Trophoblast cell (in vitro differentiated cells and primary cell): ENCODE measurements at regions not wholly inside any gene's neighbourhood (a gene's known extent, or its start where the extent isn't known, plus 50 kb on each side); places are given as distances from the start of the nearest gene placed in this dataset.
"Not testable (repeated sequence)": the region's sequence is repeated elsewhere in the genome, so short reads cannot be mapped to it uniquely, and the experiment has no call there.

ENCODE experiments used
- DNase-seq, 2 donors: peaks; one replicate each; pipeline ENCODE4 v3.0.0-alpha.2; 2016
- H2AFZ ChIP-seq: 2 replicates; pipeline ENCODE4 v1.6.1; 2013; ENCODE audit warnings: low read length, moderate library complexity, mild to moderate bottlenecking; ENCODE audit not compliant: insufficient read depth, poor library complexity
- H2AK5ac ChIP-seq: 2 replicates; pipeline ENCODE4 v1.6.1; 2013; ENCODE audit warnings: mild to moderate bottlenecking, low read length
- H2BK120ac ChIP-seq: 2 replicates; pipeline ENCODE4 v1.6.1; 2013; ENCODE audit warnings: low read length, mild to moderate bottlenecking, moderate library complexity; ENCODE audit not compliant: insufficient read depth, poor library complexity
- H2BK12ac ChIP-seq: 2 replicates; pipeline ENCODE4 v1.6.1; 2013; ENCODE audit warnings: mild to moderate bottlenecking, low read length, moderate library complexity
- H2BK5ac ChIP-seq: 2 replicates; pipeline ENCODE4 v1.6.1; 2013; ENCODE audit warnings: low read length, low read depth, moderate library complexity, mild to moderate bottlenecking; ENCODE audit not compliant: poor library complexity
- H3K14ac ChIP-seq: 2 replicates; pipeline ENCODE4 v1.6.1; 2013; ENCODE audit warnings: mild to moderate bottlenecking, low read length
- H3K18ac ChIP-seq: 2 replicates; pipeline ENCODE4 v1.6.1; 2013; ENCODE audit warnings: mild to moderate bottlenecking, low read length
- H3K23ac ChIP-seq: 2 replicates; pipeline ENCODE4 v1.6.1; 2013; ENCODE audit warnings: low read length
- H3K27ac ChIP-seq: 2 replicates; pipeline ENCODE4 v1.5.1; 2013; ENCODE audit warnings: low read depth, mild to moderate bottlenecking, inconsistent platforms, low read length, moderate library complexity
- H3K27me3 ChIP-seq: 2 replicates; pipeline ENCODE4 v1.6.1; 2013; ENCODE audit warnings: inconsistent platforms, mild to moderate bottlenecking, low read length, moderate library complexity; ENCODE audit not compliant: insufficient read depth
- H3K36me3 ChIP-seq, 2 experiments: 1 replicate in 1 of 2; 2 replicates in 1 of 2; pipeline ENCODE4 v1.6.1; 2013; ENCODE audit warnings: low read length in 2 of 2, mild to moderate bottlenecking in 2 of 2, moderate library complexity in 1 of 2; ENCODE audit not compliant: insufficient read depth in 2 of 2, control insufficient read depth in 1 of 2
- H3K4ac ChIP-seq: 2 replicates; pipeline ENCODE4 v1.6.1; 2013; ENCODE audit warnings: low read depth, mild to moderate bottlenecking, low read length, moderate library complexity
- H3K4me1 ChIP-seq, 2 experiments: 1 replicate in 1 of 2; 2 replicates in 1 of 2; pipeline ENCODE4 v1.6.1; 2013; ENCODE audit warnings: low read length in 2 of 2, mild to moderate bottlenecking in 2 of 2, moderate library complexity in 1 of 2; ENCODE audit not compliant: insufficient read depth in 2 of 2, control insufficient read depth in 1 of 2
- H3K4me2 ChIP-seq: 2 replicates; pipeline ENCODE4 v1.6.1; 2013; ENCODE audit warnings: inconsistent platforms, mild to moderate bottlenecking, low read length, moderate library complexity
- H3K4me3 ChIP-seq: 2 replicates; pipeline ENCODE4 v1.5.1; 2013; ENCODE audit warnings: mild to moderate bottlenecking, low read depth, low read length, inconsistent platforms
- H3K79me1 ChIP-seq: one replicate; pipeline ENCODE4 v1.6.1; 2013; ENCODE audit warnings: low read length
- H3K79me2 ChIP-seq: 2 replicates; pipeline ENCODE4 v1.6.1; 2013; ENCODE audit warnings: low read length, mild to moderate bottlenecking; ENCODE audit not compliant: control insufficient read depth, insufficient read depth, poor library complexity
- H3K9ac ChIP-seq: 2 replicates; pipeline ENCODE4 v1.6.1; 2013; ENCODE audit warnings: mild to moderate bottlenecking, low read length
- H3K9me3 ChIP-seq: 2 replicates; pipeline ENCODE4 v1.6.1; 2013; ENCODE audit warnings: low read depth, mild to moderate bottlenecking, control low read depth, inconsistent platforms, low read length; ENCODE audit not compliant: insufficient read depth
- H4K12ac ChIP-seq: 2 replicates; pipeline ENCODE4 v1.6.1; 2013; ENCODE audit warnings: low read depth, mild to moderate bottlenecking, low read length, moderate library complexity
- H4K8ac ChIP-seq: 2 replicates; pipeline ENCODE4 v1.6.1; 2013; ENCODE audit warnings: low read depth, mild to moderate bottlenecking, low read length, moderate library complexity
- H4K91ac ChIP-seq: one replicate; pipeline ENCODE4 v1.6.1; 2013; ENCODE audit warnings: low read depth, mild to moderate bottlenecking, low read length, moderate library complexity
- WGBS: extraction: QIAGEN DNeasy Blood & Tissue Kit; methylation state at CpG from one replicate; pipeline ENCODE4 v1.1.7; 2013; ENCODE audit warnings: missing lambda C conversion rate; ENCODE audit not compliant: insufficient read length, insufficient coverage; ENCODE audit errors: extremely low coverage; 5-methylcytosine and 5-hydroxymethylcytosine counted together

DNA sequence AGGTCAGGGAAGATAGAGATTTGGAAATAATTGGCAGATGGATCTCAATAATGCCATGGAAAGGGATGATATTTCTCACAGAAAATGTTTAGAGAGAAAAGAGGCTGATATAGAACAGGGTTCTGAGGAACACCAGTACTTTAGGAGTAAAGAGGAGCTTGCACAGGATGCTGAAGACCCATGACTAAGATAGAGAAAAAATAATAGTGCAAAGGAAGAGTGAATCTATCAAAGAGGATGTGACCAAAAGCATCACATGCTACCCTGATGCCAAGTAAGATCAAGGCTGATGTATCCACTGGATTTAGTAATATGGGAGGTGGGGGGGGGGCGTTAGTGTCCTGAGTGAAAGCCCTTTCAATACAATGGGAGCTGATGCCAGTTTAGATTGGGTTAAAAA, 80.1 kb upstream of the NOTCH2NLA start:
- DNase-seq, H3K79me1 ChIP-seq, H3K9ac ChIP-seq, H3K4me3 ChIP-seq, H3K36me3 ChIP-seq, H4K91ac ChIP-seq, H2AK5ac ChIP-seq, H2BK120ac ChIP-seq, H3K14ac ChIP-seq, H3K27ac ChIP-seq, H3K4me1 ChIP-seq, H3K4ac ChIP-seq, H2AFZ ChIP-seq, H3K27me3 ChIP-seq, H4K8ac ChIP-seq, H3K18ac ChIP-seq, H3K4me2 ChIP-seq, H4K12ac ChIP-seq, H2BK5ac ChIP-seq, H3K23ac ChIP-seq, H2BK12ac ChIP-seq, H3K9me3 ChIP-seq, H3K79me2 ChIP-seq: not testable (repeated sequence)
- no CpG with 5 or more reads among the region's 1 CpG for WGBS

DNA sequence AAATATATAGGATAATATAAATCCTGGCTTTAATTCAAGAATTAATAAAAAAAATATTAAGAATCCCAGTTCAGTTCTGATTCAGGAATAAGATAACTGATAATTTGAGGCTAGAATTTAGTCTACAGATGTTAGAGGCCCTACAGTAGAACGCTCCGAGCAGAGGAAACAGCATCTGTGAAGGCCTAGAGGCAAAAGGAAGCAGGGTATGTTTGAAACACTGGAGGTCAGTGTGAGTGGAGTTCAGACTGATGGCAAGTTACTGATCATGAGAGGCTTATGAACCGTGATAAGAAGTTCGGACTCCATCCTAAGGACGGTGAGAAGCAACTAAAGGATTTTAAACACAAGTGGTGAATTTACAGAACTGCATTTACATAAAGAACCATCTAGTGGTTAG, 79.3 kb upstream of the NOTCH2NLA start:
- not testable (repeated sequence) for H4K91ac ChIP-seq, H3K4me2 ChIP-seq, H2BK5ac ChIP-seq, H3K9ac ChIP-seq, H3K23ac ChIP-seq, H3K79me1 ChIP-seq, H3K27me3 ChIP-seq, H3K36me3 ChIP-seq, H2BK12ac ChIP-seq, H2AK5ac ChIP-seq, H4K8ac ChIP-seq, H3K4me1 ChIP-seq, H3K4ac ChIP-seq, DNase-seq, H3K79me2 ChIP-seq, H3K18ac ChIP-seq, H2BK120ac ChIP-seq, H3K9me3 ChIP-seq, H4K12ac ChIP-seq, H3K4me3 ChIP-seq, H3K14ac ChIP-seq, H2AFZ ChIP-seq, H3K27ac ChIP-seq
- WGBS: no CpG with 5 or more reads among the region's 5 CpGs

DNA sequence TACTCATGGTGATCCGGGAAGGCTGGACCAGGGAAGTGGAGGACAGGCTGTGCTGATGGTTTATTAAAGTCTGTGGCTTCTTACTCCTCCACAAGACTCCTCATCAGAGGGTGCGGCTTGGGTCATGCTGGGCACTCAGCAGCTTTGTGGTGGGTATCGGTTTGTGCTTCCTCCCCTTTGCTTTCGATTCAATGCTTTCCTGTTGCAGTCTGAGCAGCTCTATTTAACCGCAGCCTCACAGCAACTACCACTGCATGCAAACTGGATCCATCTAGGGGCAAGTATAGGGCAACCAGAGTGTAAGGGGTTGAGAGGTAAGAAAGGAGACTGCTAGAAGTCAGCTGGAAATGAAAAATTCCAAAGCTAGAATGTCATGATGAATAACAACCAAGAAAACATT, 78.8 kb upstream of the NOTCH2NLA start:
- not testable (repeated sequence) for H4K8ac ChIP-seq

DNA sequence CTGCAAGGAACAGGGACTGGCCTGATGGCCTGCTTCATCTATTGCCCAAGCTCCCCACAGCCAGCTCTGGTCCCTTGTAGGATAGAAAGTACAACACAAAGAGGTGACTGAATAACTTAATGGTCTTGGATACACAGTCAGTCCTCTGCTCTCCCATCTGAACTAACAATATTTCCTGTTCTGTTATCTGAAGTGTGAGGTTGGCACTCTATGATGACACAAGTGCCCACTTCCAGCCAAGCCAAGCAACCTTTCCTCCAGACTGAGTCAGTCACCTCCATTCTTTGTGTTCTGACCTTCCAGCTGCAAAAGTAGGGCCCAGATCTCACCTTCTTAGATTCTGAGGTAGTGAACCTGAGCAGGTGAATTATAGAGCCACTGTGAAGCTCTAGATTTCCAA, 77.8 kb upstream of the NOTCH2NLA start:
- DNase-seq, H3K4ac ChIP-seq, H4K8ac ChIP-seq, H2BK120ac ChIP-seq, H3K27ac ChIP-seq, H2BK12ac ChIP-seq, H3K9me3 ChIP-seq, H2BK5ac ChIP-seq, H3K9ac ChIP-seq, H3K4me3 ChIP-seq, H2AK5ac ChIP-seq, H3K27me3 ChIP-seq, H3K18ac ChIP-seq, H3K14ac ChIP-seq, H3K79me1 ChIP-seq, H3K36me3 ChIP-seq, H2AFZ ChIP-seq, H4K91ac ChIP-seq, H3K79me2 ChIP-seq, H3K23ac ChIP-seq, H4K12ac ChIP-seq, H3K4me1 ChIP-seq, H3K4me2 ChIP-seq: not testable (repeated sequence)

More for the DNA sequence above, 78.8 kb upstream of the NOTCH2NLA start:
- H3K79me1 ChIP-seq, H2BK5ac ChIP-seq, H3K14ac ChIP-seq, H3K23ac ChIP-seq, H3K36me3 ChIP-seq, H2AFZ ChIP-seq, H3K9ac ChIP-seq, H3K9me3 ChIP-seq, H2BK12ac ChIP-seq, H3K27ac ChIP-seq, H3K4ac ChIP-seq, H3K79me2 ChIP-seq, H3K4me2 ChIP-seq, H4K12ac ChIP-seq, H2BK120ac ChIP-seq, H3K18ac ChIP-seq, H2AK5ac ChIP-seq, DNase-seq, H3K4me3 ChIP-seq, H3K27me3 ChIP-seq, H4K91ac ChIP-seq, H3K4me1 ChIP-seq: not testable (repeated sequence)
- WGBS: no CpG with 5 or more reads among the region's 5 CpGs

DNA sequence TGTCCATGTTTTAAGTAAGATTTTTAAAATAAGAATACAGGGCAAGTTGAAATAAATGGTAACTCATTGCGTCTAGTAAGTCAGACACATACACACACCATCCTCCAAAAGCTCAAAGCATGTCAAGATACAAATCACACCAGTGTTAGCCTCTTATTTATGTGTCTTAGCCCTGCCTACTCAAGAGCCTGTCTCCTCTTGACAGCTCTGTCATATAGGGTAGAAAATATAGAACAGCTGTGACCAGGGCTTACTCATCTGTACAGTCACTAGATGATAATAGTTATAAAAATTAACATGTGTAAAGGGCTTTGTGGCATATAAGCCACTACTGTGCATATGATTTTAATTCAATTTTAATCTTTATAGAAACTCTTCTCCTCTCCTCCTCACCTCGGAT, 76.6 kb upstream of the NOTCH2NLA start:
- no CpG with 5 or more reads among the region's 2 CpGs for WGBS
- H2AK5ac ChIP-seq, H3K14ac ChIP-seq, H3K27me3 ChIP-seq, H2BK5ac ChIP-seq, DNase-seq, H4K91ac ChIP-seq, H3K27ac ChIP-seq, H3K23ac ChIP-seq, H2BK12ac ChIP-seq, H3K9me3 ChIP-seq, H3K4ac ChIP-seq, H4K8ac ChIP-seq, H3K36me3 ChIP-seq, H3K4me3 ChIP-seq, H3K18ac ChIP-seq, H4K12ac ChIP-seq, H3K79me2 ChIP-seq, H3K9ac ChIP-seq, H2BK120ac ChIP-seq, H3K4me2 ChIP-seq, H3K79me1 ChIP-seq, H2AFZ ChIP-seq, H3K4me1 ChIP-seq: not testable (repeated sequence)
